ENCODE measurements at regions not wholly inside any gene's neighbourhood (a gene's known extent, or its start where the extent isn't known, plus 50 kb on each side); places are given as distances from the start of the nearest gene placed in this dataset.

- TF ChIP-seq CTCF (IDR thresholded peaks at IDR 0.05) = no peak
- no peak for TF ChIP-seq POLR2A (IDR thresholded peaks at IDR 0.05)
Measured at GRCh38 chr13:37339386-37339735, 233.9 kb upstream of the CSNK1A1L start.

Data from right lobe of liver (tissue), 4 donors.